EL (cell line): ENCODE measurements at regions not wholly inside any gene's neighbourhood (a gene's known extent, or its start where the extent isn't known, plus 50 kb on each side); places are given as distances from the start of the nearest gene placed in this dataset.
"Not testable (repeated sequence)": the region's sequence is repeated elsewhere in the genome, so short reads cannot be mapped to it uniquely, and the experiment has no call there.

Experiments used
- DNase-seq: peaks from one replicate; pipeline ENCODE4 v3.0.0-alpha.2; 2016

DNA sequence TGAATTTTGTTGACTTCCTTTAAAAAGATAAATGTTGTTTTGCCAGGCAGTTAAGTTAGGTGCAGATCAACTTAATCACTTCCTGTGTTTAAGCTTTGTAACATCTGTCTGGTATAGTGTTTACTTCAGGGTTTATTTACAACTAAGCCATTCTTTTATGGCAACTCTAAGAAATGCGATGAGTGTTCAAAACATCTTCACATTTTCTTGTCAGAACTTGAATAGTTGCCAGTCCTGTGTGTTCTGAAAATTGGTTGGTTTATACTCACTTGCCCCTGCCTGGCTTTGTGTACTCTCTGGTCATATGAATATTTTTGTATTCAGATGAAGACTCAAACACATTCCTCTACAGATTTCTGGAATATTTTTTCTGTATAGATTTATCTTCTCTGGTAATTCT, 327.2 kb downstream of the MDFIC start:
- no peak for DNase-seq

DNA sequence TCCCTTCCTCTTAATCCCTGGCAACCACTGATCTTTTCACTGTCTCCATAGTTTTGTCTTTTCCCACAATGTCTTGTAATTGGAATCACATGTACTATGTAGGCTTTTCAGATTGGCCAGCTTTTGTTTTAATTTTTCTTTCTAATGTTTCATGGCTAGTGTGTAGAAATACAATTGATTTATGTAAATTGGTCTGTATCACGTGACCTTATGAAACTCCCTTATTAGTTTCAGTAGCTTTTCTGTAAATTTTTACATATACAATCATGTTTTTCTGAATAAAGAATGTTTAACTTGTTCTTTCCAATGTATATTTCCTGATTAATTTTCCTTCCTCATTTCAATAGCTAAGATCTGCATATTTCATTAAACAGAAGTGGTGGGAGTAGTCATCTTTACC, 319.3 kb downstream of the MDFIC start:
- DNase-seq: no peak

GRCh38 chr7:115240242-115240641, 318.3 kb downstream of the MDFIC start:
- no peak for DNase-seq

DNA sequence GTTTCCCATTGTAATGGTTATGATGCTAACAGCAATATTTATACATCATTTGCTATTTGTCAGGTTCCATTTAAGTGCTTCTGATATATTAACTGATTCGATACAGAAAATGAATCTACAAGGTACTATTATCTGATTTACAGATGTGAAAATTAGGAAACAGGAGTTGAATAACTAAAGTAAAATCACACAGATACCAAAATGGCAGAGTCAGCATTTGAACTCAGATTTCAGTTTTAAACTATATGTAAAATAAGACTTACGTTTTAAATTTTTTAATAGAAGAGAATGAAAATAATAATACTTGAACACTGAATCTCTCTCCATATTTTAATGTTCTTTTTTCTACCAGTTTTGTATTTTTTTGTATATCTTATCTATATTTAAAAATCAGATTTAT, 313.2 kb downstream of the MDFIC start:
- DNase-seq: no peak

GRCh38 chr7:115233809-115234208, 311.9 kb downstream of the MDFIC start:
- no peak for DNase-seq

- DNase-seq: no peak
Measured at GRCh38 chr7:115232041-115232440, 310.1 kb downstream of the MDFIC start.

- peak; percentile 77 for DNase-seq
Measured at GRCh38 chr7:115230882-115231571, 309.1 kb downstream of the MDFIC start.

DNA sequence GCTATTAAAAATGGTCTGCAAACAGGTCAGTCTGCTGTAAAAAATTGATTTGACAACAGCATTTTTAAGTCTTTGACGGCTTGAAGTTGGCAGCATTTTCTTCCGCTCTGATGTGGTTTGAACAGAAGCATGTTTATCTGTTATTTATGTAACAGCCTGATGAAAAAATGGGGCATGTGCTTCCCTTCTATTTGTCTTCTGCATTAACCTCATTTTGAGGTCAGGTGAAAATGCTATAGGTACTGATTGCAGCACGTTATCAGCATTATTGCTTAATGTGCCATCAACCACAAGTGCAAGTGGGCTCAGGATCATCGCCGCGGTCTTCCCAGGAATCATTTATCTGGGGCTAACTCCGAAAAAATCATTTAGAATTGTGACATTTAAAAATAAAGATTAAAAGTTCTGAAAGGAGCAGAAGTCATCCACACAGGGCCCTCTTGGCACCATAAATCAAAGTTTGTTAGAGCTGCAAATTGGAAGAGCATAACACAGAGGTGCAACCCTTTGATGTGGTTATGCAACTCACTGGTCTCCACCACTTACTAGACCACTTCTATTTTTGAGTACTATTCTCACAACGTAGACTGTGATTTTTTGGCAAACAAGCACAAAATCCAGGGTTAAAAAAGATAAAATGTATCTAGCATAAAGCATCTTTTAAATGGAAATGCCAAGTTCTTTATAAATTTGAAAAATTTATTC, 307.7 kb downstream of the MDFIC start:
- no peak for DNase-seq

DNA sequence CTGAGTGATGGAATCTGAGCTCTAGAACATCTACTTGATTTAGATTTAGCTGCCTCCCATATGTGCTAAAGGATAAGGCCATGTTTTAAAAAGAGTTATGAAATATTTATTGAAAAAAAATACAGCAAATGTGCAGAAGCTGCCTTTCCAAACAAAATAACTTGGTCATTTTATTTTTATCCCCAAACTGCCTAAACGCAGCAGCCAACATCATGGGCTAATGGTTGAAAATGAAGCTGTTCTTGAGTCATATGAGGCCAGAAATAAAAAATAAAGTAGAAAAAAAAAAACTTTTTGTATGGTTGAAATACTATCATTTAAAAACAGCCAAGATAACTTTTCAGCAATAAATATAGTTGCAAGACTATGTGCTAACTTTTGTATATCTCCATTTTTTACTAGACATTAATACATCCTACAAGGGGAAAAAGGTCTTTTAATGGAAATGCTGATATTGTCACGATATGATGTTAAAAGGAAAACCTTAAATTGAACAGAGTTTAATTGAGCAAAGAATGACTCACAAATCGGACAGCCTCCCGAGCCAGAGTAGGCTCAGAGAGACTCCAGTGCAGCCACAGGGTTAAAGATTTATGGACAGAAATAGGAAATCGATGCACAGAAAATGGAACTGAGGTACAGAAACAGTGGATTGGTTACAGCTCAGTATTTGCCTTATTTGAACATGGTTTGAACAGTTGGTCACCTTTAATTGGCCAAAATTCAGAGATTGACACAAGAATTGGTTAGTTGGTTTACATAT, 305.8 kb downstream of the MDFIC start:
- DNase-seq: no peak

DNA sequence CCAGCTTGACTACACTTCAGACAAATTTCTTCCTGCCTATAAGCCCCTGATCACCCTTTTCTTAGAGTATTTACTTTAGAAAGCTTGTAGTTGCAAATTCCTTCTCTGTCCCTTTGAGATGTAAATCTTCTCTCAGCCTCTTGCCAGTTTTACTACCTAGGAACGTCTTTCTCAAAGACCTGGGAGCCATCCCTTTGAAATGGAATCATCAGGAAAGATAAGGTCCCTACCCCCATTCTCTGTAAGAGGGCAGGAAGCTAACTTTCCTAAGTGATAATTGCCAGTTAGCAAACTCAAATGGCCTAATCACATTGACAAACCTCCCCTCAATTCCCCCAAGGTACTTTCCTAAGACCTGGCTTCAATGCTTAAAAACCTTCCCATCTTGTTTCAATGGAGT, 304.5 kb downstream of the MDFIC start:
- no peak for DNase-seq

- DNase-seq: no peak
Measured at GRCh38 chr7:115224922-115225321, 303.0 kb downstream of the MDFIC start.

DNA sequence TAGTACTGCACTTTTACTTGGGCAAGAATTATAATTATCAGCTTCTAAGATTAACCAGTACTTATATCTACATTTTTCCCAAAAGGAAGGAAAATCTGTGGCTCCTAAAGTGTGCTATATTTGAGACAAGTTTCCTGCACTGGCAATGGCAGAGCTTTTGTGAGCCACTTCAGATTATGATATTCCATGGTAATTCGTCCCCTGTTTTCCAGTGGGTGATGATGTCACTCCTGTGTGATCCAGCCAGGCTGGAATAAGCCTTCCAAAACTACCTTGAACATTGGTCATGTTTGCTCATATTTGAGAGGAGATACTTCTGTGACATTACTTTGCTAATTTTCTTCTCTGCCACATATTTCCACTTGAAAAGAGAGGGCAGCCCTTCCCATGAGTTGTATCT, 302.1 kb downstream of the MDFIC start:
- DNase-seq: no peak

GRCh38 chr7:115221456-115221855, 299.6 kb downstream of the MDFIC start:
- DNase-seq: peak; percentile 1

GRCh38 chr7:115218076-115218475, 296.2 kb downstream of the MDFIC start:
- no peak for DNase-seq

- DNase-seq: no peak
Measured at GRCh38 chr7:115217373-115217772, 295.5 kb downstream of the MDFIC start.

DNA sequence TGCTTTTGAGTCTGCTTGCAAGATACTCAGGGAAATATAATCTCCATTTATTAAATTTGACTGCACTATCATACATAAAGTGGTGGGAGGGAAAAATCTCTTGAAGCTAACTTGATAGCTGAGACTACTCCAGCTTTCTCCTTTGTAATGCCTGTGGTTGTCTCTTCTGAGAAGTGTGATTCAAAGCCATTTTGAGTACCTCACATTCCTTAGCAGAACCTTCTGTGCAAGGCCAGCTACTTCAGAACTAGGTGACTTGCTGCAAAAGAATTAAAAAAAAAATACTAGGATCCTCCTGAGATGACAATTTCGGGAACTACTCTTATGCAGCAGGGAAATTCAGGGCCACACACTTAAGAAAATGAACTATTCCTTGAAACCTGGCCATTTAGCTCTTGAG, 294.8 kb downstream of the MDFIC start:
- no peak for DNase-seq

GRCh38 chr7:115211171-115211570, 289.3 kb downstream of the MDFIC start:
- no peak for DNase-seq

GRCh38 chr7:115210552-115210951, 288.7 kb downstream of the MDFIC start:
- no peak for DNase-seq

DNA sequence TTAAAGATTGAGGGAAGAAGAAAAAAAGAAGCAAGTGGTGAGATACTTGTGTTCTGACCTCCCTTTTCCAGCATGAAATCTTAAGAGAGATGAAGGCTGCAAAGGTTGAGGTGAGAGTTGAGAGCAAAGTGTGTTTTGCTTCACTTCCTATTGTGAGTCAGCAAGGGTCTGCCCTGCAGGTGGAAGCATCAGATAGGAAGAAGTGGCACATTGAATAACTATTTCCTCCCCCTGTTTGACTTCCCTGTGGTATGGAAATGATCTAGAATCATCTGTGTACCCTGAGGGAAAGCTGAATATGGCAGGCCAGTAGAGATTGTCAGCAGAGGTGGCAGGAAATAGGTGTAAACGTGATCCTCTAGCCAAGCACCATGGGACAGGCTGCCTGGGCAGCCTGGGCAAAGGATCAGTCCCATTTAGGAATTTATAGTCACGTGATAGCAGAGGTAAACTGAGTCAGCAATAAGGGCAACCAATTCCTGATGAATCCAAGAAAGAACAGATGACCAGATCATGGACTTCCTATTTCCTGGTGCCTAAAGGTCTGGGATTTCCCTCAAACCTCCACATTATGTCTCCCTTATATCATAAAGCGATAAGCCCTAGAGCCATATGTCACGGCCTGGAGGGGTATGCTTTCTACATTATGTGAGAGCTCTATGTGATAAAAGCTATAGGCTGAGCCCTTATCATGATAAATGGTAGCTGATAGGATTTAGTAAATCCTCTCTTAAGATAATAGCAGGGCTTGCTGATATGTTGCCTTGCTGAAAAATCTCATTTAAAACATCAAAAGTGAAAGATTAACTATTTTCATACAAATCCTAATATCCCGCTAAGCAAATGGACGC, 287.0 kb downstream of the MDFIC start:
- no peak for DNase-seq

GRCh38 chr7:115206374-115206773, 284.5 kb downstream of the MDFIC start:
- not testable (repeated sequence) for DNase-seq

GRCh38 chr7:115198143-115198542, 276.2 kb downstream of the MDFIC start:
- DNase-seq: no peak

GRCh38 chr7:115195208-115195607, 273.3 kb downstream of the MDFIC start:
- DNase-seq: no peak

GRCh38 chr7:115191526-115191925, 269.6 kb downstream of the MDFIC start:
- DNase-seq: no peak
